ENCODE measurements at regions not wholly inside any gene's neighbourhood (a gene's known extent, or its start where the extent isn't known, plus 50 kb on each side); places are given as distances from the start of the nearest gene placed in this dataset.
"Not testable (repeated sequence)": the region's sequence is repeated elsewhere in the genome, so short reads cannot be mapped to it uniquely, and the experiment has no call there.

- DNase-seq, result no peak
Observed at GRCh38 chr13:109355875-109356434, 430.4 kb downstream of the IRS2 start.

- DNase-seq, result no peak
Observed at GRCh38 chr13:109355166-109355565, 431.2 kb downstream of the IRS2 start.

GRCh38 chr13:109351236-109351635, 435.1 kb downstream of the IRS2 start:
- DNase-seq, result no peak

- DNase-seq, result no peak
Observed at GRCh38 chr13:109348519-109349258, 437.7 kb downstream of the IRS2 start.

- DNase-seq, result no peak
Observed at GRCh38 chr13:109346060-109346459, 440.3 kb downstream of the IRS2 start.

GRCh38 chr13:109345433-109345941, 440.9 kb downstream of the IRS2 start:
- no peak for DNase-seq

GRCh38 chr13:109344552-109345157, 441.7 kb downstream of the IRS2 start:
- no peak for DNase-seq

- DNase-seq, result no peak
Observed at GRCh38 chr13:109336730-109337129, 449.7 kb downstream of the IRS2 start.

- no peak for DNase-seq
Observed at GRCh38 chr13:109333893-109334651, 452.3 kb downstream of the IRS2 start.

- no peak for DNase-seq
Observed at GRCh38 chr13:109332506-109333499, 453.6 kb downstream of the IRS2 start.

GRCh38 chr13:109331898-109332297, 454.5 kb downstream of the IRS2 start:
- DNase-seq, result no peak

- no peak for DNase-seq
Observed at GRCh38 chr13:109331011-109331433, 455.4 kb downstream of the IRS2 start.

GRCh38 chr13:109330123-109330522, 456.3 kb downstream of the IRS2 start:
- DNase-seq, result no peak

GRCh38 chr13:109329175-109329574, 457.2 kb downstream of the IRS2 start:
- no peak for DNase-seq

- no peak for DNase-seq
Observed at GRCh38 chr13:109326601-109327000, 459.8 kb downstream of the IRS2 start.

- DNase-seq, result no peak
Observed at GRCh38 chr13:109323338-109323737, 463.0 kb downstream of the IRS2 start.

- no peak for DNase-seq
Observed at GRCh38 chr13:109318945-109319590, 467.3 kb downstream of the IRS2 start.

GRCh38 chr13:109315481-109315880, 470.9 kb downstream of the IRS2 start:
- DNase-seq, result no peak

- DNase-seq, result no peak
Observed at GRCh38 chr13:109314101-109314500, 472.3 kb downstream of the IRS2 start.

- no peak for DNase-seq
Observed at GRCh38 chr13:109312399-109312798, 474.0 kb downstream of the IRS2 start.

- not testable (repeated sequence) for DNase-seq
Observed at GRCh38 chr13:109311431-109311976, 474.9 kb downstream of the IRS2 start.
